Left lung (tissue), 4 donors: ENCODE measurements at regions not wholly inside any gene's neighbourhood (a gene's known extent, or its start where the extent isn't known, plus 50 kb on each side); places are given as distances from the start of the nearest gene placed in this dataset.

Experiments used
- ATAC-seq: fragments of 200-7000 bp; cut with Tn5 transposase; one replicate; pipeline ENCODE4 v1.9.1; 2020; ENCODE audit warnings: moderate library complexity
- DNase-seq, 4 donors: peaks; one replicate each; pipeline ENCODE4 v3.0.0-alpha.2; 2013 to 2020
- H3K27ac ChIP-seq, 2 donors: fragments of 200-600 bp; sonication (generic) in 1 of 2; one replicate each; pipeline versions ENCODE4 v1.5.0 to v1.8.0; 2020 to 2021
- H3K27me3 ChIP-seq, 2 donors: fragments of 200-600 bp; sonication (generic) in 1 of 2; one replicate each; pipeline versions ENCODE4 v1.5.0 to v1.8.0; 2020 to 2021
- H3K36me3 ChIP-seq, 2 donors: fragments of 200-600 bp; sonication (generic) in 1 of 2; one replicate each; pipeline versions ENCODE4 v1.5.0 to v1.8.0; 2020 to 2021
- H3K4me1 ChIP-seq, 2 donors: fragments of 200-600 bp; one replicate each; pipeline ENCODE4 v1.8.0; 2021
- H3K4me3 ChIP-seq, 2 donors: fragments of 200-600 bp; sonication (generic) in 1 of 2; one replicate each; pipeline versions ENCODE4 v1.5.0 to v1.8.0; 2020 to 2021; ENCODE audit warnings: mild to moderate bottlenecking in 1 of 2
- H3K9me3 ChIP-seq, 2 donors: fragments of 200-600 bp; sonication (generic) in 1 of 2; one replicate each; pipeline versions ENCODE4 v1.5.0 to v1.8.0; 2020 to 2021
- CTCF ChIP-seq, 2 donors: fragments of 200-600 bp; sonication (generic) in 1 of 2; IDR thresholded peaks; one replicate each; pipeline versions ENCODE4 v1.5.0 to v1.8.0; 2021; ENCODE audit warnings: antibody characterized with exemption in 2 of 2
- intact Hi-C, 2 donors: fragments of 100-400 bp; cut with DNase I; formaldehyde crosslinking; loops; one replicate each; pipeline versions ENCODE4 v1.11.2 to v1.14.2; 2022
- donor health status: DM: no; HTN: yes; CAD: no.
- donor health status: DM: no; HTN: no; CAD: no.

- no peaks in the 10 kb centered on the region for H3K27me3 ChIP-seq
- H3K27ac ChIP-seq, result no peak overlapping the region
- DNase-seq (peak in 2 of 4 donors; percentile 31 to 36), ATAC-seq (peak; percentile 81)
- peaks cover 0 to 13% of the 10 kb centered on the region in 2 donors for H3K4me1 ChIP-seq
- intact Hi-C loops, result loop anchor here in 1 of 2 donors (10.0 kb wide), 1 partner anchor 610 kb away; no protein-coding TSS in a partner anchor
- no peaks in the 10 kb centered on the region for H3K9me3 ChIP-seq
- no peaks in the 10 kb centered on the region for H3K36me3 ChIP-seq
- H3K4me3 ChIP-seq, result no peak overlapping the region
- TF ChIP-seq CTCF (IDR thresholded peaks at IDR 0.05), result peak; percentile 44 to 92
These were observed 81.6 kb upstream of the PREP start for GRCh38 chr6:105484238-105485161.

GRCh38 chr6:105483492-105483891, 80.6 kb upstream of the PREP start:
- no peak for DNase-seq
- no peak for ATAC-seq
- intact Hi-C loops, result loop anchor here in 1 of 2 donors (10.0 kb wide), 1 partner anchor 611 kb away; no protein-coding TSS in a partner anchor
- Histone ChIP-seq H3K4me1 (peaks cover 0 to 3% of the 10 kb centered on the region in 2 donors), H3K9me3 (no peaks in the 10 kb centered on the region), H3K36me3 (no peaks in the 10 kb centered on the region), H3K27ac (no peak overlapping the region), H3K27me3 (no peaks in the 10 kb centered on the region), H3K4me3 (no peak overlapping the region)
- no peak for TF ChIP-seq CTCF (IDR thresholded peaks at IDR 0.05)

GRCh38 chr6:105482921-105483320, 80.0 kb upstream of the PREP start:
- Histone ChIP-seq H3K4me3 (no peak overlapping the region), H3K9me3 (no peaks in the 10 kb centered on the region), H3K4me1 (no peaks in the 10 kb centered on the region), H3K36me3 (no peaks in the 10 kb centered on the region), H3K27ac (no peak overlapping the region), H3K27me3 (no peaks in the 10 kb centered on the region)
- no peak for TF ChIP-seq CTCF (IDR thresholded peaks at IDR 0.05)
- ATAC-seq (no peak), DNase-seq (no peak)
- intact Hi-C loops, result loop anchor here in 1 of 2 donors (10.0 kb wide), 1 partner anchor 612 kb away; no protein-coding TSS in a partner anchor

GRCh38 chr6:105482227-105482844, 79.5 kb upstream of the PREP start:
- TF ChIP-seq CTCF (IDR thresholded peaks at IDR 0.05), result no peak
- H3K36me3 ChIP-seq, result no peaks in the 10 kb centered on the region
- ATAC-seq (no peak), DNase-seq (peak in 2 of 4 donors; percentile 35 to 57)
- H3K4me1 ChIP-seq, result no peaks in the 10 kb centered on the region
- H3K4me3 ChIP-seq, result no peak overlapping the region
- H3K9me3 ChIP-seq, result no peaks in the 10 kb centered on the region
- H3K27ac ChIP-seq, result no peak overlapping the region
- no peaks in the 10 kb centered on the region for H3K27me3 ChIP-seq
- intact Hi-C loops, result loop anchor here in 1 of 2 donors (10.0 kb wide), 1 partner anchor 612 kb away; no protein-coding TSS in a partner anchor

GRCh38 chr6:105476978-105477377, 74.1 kb upstream of the PREP start:
- no peak for TF ChIP-seq CTCF (IDR thresholded peaks at IDR 0.05)
- Histone ChIP-seq H3K27me3 (no peaks in the 10 kb centered on the region), H3K36me3 (no peaks in the 10 kb centered on the region), H3K4me1 (no peaks in the 10 kb centered on the region), H3K27ac (no peak overlapping the region), H3K4me3 (no peak overlapping the region), H3K9me3 (no peaks in the 10 kb centered on the region)
- intact Hi-C loops, result no loop called here
- ATAC-seq, result no peak
- DNase-seq, result no peak
